ENCODE measurements at regions not wholly inside any gene's neighbourhood (a gene's known extent, or its start where the extent isn't known, plus 50 kb on each side); places are given as distances from the start of the nearest gene placed in this dataset.
"Not testable (repeated sequence)": the region's sequence is repeated elsewhere in the genome, so short reads cannot be mapped to it uniquely, and the experiment has no call there.

DNA sequence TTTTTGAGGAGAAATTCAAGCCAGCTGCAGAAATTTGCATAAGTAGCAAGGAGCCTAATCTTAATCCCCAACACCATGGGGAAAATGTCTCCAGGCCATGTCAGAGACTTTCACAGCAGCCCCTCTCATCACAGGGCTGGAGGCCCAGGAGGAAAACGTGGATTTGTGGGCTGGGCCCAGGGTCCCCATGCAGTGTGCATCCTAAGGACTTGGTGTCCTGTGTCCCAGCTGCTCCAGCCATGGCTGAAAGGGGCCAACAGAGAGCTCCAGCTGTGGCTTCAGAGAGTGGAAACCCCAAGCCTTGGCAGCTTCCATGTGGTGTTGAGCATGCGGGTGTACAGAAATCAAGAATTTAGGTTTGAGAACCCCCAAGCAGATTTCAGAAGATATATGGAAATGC, 1662.2 kb upstream of the CELF4 start:
- not testable (repeated sequence) for DNase-seq (ENCODE audit: low read depth in 3 of 3, low spot score in 1 of 3)

DNA sequence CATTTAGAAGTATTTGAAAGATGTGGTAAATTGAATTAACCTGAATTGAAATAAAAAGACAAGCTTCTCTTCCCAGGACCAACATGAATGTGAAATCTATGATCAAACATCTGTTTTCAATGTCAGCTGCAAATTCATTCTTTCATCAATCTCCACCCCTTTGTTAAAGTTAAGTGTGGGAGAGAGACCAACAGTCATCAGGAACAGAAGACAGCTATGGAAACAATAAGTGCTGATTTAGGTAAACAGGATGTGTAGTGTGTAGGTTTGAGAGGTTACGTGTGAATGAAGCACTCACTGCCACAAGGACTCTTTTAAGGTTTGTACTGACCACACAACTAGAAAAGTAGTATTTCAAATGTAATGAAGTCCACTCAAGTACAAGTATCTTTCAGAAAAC, 1659.8 kb upstream of the CELF4 start:
- DNase-seq (ENCODE audit: low read depth in 3 of 3, low spot score in 1 of 3): no peak

DNA sequence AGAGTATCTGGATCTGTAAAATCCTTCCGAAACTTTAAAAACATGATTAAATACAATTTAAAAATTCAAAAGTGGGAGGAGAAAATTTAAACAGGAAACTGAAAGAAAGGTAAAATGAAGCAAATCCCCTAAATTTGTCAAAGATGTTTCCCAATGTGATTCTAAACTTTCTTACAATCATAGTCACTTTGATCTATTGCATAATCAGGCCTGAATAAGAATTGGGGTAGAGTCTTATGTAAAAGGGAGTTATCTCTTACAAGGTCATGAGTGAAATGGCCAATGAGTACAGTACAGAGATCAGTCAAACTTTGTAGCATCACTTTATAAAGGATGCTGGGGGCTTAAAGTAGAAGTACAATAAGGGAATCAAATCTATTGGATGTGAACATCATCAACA, 1657.7 kb upstream of the CELF4 start:
- no peak for DNase-seq (ENCODE audit: low read depth in 3 of 3, low spot score in 1 of 3)

DNA sequence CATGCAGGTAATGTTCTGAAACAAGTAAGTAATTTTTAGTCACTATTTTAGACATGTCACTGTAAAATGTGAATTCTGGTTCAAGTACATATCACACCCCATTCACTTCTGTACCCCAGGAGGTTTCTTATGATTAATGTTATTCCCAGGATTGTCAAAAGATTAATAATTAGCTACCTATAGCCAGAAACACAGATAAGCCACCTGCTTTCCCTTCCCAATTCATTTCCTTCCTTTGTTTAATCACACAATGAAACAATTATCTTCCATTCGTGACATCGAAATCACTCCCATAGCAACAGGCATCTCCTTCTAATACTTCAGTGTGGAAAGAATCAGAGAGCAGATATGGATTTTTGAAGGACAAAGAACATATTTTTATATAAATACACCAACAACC, 1650.3 kb upstream of the CELF4 start:
- no peak for DNase-seq (ENCODE audit: low read depth in 3 of 3, low spot score in 1 of 3)

DNA sequence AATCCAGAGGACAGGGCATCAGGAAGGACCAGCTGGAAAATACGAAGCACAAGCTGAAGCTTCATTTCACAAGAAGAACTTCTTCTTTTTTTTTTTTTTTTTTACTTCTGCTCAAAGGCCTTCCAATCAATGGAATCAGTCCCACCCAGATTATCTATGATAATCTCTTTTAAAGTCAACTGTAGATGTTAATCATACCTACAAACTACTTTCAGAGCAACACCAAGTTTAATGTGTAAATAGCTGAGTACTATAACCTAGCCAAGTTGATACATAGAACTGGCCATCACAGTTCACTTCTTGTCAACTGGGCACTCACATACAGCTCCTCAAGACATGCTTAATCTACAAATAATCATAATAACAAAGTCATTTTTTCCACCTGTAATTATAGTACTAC, 1645.9 kb upstream of the CELF4 start:
- DNase-seq (ENCODE audit: low read depth in 3 of 3, low spot score in 1 of 3): no peak

DNA sequence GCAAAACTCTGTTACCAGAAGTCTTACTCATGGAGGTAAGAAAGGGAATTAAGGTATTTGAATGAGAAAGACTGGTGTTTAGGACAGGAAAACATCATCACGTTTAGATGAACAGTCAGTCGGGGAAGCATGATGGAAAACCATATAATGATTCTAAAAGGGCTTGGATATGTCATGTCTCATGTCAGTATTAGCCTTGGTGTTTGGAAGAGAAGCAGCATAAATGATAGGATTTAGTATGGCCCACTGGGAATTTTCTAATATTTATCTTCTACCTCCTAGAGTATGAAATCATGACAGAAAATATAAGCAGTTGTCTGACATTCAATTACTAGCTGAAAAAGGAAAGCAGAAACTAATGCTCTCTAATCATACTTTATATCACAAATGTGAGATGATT, 1643.6 kb upstream of the CELF4 start:
- DNase-seq (ENCODE audit: low read depth in 3 of 3, low spot score in 1 of 3): no peak

DNA sequence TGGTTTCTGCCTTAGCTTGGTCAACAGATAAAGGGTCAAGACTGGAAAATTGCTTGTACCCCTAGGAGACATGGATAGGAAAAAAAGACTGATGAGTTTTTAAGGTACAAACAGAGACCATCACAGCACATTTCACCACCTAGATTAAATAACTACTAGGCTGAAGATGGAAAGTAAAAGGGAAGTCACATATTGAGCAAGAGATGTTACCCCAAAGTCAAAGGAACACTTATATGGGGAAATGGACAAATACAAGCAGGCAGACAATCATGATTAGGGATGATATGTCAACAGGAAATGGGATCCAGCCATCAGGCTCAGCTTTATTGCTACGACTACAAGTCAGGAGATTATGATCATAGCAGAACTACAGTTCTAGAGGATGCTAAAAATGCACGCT, 1643.1 kb upstream of the CELF4 start:
- DNase-seq (ENCODE audit: low read depth in 3 of 3, low spot score in 1 of 3): no peak

DNA sequence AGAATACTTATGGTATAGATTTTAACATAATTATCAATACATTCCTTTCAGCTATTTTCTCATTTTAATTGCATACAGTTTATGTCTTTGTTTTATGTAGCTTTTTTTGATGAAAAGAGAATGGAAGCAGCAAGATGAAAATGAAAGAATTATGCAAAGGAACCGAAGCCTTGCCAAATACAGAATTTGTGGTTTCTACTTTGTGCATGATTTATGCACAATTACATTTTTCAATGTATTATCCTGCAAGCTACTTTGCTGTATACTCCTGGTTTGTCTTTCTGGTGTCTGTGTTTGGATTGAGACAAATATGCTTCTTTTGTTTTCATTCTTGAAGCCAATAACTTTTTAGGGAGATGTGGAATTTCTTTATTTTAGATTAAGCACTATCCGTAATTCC, 1642.6 kb upstream of the CELF4 start:
- DNase-seq (ENCODE audit: low read depth in 3 of 3, low spot score in 1 of 3): no peak

DNA sequence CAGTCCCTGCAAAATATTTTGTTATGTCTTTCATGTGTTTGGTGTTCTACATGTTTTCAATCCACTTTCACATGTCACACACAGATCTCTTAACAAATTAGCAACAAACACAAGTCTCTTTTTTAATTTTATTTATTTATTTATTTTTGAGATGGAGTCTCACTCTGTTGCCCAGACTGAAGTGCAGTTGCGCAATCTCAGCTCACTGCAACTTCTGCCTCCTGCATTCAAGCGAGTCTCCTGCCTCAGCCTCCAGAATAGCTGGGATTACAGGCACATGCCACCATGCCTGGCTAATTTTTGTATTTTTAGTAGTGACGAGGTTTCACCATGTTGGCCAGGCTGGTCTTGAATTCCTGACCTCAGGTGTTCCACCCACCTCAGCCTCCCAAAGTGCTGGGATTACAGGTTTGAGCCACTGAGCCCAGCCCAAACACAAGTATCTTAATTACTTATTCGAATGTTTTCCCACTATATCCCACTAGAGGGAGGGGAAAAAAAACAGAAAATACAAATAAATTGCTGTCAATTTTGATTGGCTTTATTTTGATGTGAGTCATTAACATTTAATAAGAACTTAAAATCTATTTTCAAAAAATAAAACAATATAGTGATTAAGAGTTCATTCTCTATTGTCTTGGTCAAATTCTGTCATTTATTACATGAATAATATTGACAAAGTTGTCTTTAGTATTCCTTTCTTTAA, 1641.0 kb upstream of the CELF4 start:
- not testable (repeated sequence) for DNase-seq (ENCODE audit: low read depth in 3 of 3, low spot score in 1 of 3)

DNA sequence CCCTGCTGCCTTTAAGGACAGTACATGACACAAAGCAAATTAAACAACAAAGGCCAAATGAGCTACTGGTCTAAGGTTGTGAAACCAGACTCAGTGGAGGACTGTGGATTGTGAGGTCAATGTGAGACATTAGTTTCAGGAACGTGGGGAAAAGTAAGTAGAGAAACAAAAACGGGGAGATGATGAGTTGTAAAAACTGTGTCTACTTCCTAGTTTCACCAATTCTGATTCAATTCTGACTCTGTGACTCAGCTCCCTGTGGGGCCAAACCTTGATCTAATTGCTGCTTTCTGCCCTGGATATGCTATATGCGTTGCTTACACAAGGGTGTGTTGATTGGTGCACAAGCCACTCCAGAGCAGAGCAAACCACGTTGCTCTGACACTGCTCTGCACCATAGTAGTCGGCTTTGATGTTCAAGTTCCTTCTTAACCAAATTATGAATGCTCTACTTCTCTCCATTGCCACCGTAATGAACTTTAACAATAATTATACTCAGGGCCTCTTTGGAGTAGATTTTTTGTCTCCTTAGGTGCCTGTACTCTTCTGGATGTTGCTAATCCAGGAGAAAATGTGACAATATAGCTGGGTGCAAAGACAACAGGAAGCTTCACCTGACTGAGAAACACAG, 1640.1 kb upstream of the CELF4 start:
- no peak for DNase-seq (ENCODE audit: low read depth in 3 of 3, low spot score in 1 of 3)

DNA sequence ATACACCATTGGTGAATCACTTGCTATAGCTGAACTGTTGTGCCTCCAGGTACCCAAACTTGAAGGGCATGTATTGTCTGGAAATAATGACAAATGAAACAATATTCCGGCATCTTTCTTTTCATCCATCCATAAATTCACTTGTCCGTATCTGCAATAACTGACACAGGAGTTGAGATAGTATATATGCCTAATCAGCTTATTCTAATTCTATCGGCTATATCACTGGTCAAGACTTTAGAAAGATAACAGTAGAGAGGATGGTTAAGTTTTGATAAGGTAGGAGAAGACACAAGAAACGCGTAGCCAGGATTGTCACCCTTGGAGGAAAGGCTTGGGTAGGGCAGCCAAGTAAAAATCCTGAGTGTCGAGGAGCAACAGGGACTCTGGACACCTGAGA, 1634.6 kb upstream of the CELF4 start:
- DNase-seq (ENCODE audit: low read depth in 3 of 3, low spot score in 1 of 3): no peak

DNA sequence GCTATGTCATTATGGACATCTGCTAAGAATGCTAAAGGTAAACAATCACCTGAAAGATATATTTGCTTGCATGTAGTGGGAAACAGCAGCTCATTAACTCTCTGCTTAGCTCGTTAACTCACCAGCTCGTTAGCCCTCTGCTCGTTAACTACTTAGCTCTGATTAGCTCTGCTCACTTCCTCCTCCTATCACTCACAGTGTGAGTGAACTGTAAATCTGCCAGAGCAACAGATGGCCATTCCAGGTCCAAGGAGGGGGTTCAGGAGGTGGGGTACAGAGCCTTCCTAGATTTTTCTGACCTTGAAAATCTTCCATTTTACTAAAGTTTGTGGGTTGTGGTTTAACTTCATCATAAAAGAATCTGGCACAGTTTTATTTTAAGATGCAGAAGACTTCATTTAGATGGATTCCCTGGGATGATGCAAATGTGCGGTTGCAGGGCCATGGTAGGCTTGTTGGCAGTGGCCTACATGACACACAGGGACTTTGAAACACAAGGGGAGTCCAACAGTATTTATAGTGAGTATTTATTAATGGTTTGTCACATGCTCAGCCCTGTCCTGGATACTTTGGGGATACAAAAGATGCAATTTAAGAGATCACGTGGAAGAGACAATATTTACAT, 1633.7 kb upstream of the CELF4 start:
- no peak for DNase-seq (ENCODE audit: low read depth in 3 of 3, low spot score in 1 of 3)

DNA sequence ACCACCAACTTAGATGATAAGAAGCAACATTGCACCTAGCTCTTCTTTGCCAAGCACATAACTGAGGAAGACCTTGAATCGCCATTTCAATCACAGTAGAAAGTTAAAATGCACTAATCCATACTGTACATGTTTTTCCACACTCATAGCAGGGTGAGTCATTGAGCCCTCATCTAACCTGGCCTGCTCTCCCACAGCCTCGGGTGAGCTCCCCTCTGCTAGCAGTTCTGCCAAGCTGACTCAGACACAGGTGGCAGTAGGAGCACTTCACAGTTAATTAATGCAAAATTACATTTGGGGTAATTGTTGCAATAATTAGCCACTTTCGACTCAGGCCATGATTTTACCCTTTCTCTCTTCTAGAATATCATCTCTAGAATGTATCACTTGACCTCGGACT, 1632.8 kb upstream of the CELF4 start:
- DNase-seq (ENCODE audit: low read depth in 3 of 3, low spot score in 1 of 3): no peak

DNA sequence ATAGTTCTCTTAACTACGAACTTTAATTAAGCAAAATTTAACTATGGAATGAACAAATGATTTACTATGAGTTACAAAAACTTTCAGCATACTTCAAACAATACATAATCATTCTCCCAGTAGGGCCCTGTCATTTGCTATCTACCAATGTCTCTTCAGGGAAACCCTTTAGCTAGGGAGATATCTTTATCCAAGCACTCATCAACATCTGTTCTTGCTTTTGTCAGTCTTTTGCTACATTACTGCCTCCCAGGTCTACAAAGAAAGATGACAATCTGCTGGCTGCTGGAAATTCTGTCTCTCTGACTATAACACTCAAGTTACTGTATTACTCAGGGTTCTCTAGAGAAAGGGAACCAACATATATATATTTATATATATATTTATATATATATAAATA, 1626.3 kb upstream of the CELF4 start:
- DNase-seq (ENCODE audit: low read depth in 3 of 3, low spot score in 1 of 3): no peak

DNA sequence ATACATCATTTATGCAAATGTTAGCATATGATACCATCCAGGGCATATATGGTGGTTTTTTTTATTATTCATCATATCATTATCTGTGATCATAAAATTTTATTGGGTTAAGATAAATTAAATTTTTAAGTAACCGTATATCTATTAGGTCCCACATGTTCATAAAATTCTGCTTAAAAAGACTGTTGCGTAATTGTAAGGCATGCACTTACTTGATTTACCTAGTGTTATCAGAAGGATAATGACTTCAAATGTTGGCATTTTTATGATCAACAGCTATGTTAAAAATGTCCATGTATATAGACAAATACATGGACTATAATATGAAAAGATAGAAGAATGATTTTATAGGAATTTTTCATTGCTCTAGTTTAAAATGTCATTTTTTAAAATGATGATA, 1625.5 kb upstream of the CELF4 start:
- no peak for DNase-seq (ENCODE audit: low read depth in 3 of 3, low spot score in 1 of 3)

DNA sequence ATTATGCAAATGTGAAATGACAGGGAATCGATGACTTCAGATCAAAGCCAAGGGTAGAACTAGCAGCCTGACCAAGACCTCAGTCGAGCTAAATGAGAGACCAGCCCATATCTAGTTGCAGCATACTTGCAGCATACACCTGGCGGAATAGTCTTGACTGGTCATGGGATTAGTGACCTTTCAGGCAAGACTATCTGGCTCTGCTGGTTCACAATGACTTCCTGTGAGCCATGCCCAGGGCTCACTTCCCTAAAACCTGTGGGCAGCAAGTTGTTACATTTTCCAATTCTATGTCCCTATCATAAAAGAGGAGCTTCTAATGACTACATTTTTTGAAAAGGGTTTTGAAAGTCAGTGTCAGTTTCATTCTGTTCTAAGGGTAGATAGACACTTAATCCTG, 1624.9 kb upstream of the CELF4 start:
- no peak for DNase-seq (ENCODE audit: low read depth in 3 of 3, low spot score in 1 of 3)

DNA sequence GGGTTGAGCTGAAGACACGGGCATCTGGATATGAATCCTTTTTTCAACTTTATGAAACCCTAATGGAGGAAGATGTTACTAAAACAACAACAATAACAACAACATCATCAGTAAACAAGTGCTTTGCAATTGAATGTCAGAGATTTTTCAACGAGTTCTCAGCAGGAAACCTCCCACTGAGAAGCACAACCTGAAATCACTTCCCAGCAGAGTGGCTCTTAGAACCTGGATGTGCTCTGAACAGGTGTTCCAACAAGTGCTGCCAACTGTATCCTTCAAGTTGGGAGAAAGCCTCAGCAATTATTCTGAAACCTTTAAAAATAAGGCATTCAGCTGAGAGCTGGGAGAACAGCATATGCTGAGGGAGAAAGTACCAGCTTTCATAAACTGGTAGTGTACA, 1622.7 kb upstream of the CELF4 start:
- no peak for DNase-seq (ENCODE audit: low read depth in 3 of 3, low spot score in 1 of 3)

DNA sequence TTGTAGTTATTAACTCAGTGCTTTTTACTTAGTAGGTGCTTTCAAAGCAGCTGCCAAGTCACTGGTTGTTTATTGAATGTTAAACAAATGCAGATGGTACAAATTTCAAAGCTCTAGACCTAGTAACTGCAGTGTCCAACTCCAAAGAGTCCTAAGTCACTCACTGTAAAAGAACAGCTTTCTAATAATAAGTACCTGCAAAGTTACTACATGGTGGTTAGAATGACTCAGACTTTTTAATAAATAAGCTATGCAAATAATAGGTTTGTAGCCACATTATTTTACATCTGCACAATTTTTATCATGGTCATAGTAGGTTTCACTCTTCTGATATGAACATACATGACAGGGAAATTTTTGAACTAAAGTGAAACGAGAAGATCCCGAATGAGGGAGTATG, 1620.4 kb upstream of the CELF4 start:
- DNase-seq (ENCODE audit: low read depth in 3 of 3, low spot score in 1 of 3): no peak

DNA sequence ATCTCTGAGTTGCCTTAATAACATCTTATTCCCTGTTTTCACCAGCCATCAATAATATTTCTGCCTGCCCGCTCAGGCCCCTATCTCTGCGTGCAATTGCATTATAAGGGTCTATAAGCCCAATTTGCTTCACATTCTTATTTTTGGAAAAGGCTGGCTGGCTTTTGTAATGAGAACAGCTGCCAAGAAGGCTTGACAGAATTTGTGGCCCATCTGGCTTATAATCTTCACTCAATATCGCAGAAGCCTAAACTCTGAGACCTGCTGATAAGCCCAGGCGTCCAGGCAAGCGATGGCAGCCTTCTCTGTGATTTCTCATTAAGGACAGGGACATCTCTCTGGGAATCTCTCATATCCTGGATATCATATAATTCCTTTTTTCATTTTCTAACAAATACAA, 1618.6 kb upstream of the CELF4 start:
- no peak for DNase-seq (ENCODE audit: low read depth in 3 of 3, low spot score in 1 of 3)

DNA sequence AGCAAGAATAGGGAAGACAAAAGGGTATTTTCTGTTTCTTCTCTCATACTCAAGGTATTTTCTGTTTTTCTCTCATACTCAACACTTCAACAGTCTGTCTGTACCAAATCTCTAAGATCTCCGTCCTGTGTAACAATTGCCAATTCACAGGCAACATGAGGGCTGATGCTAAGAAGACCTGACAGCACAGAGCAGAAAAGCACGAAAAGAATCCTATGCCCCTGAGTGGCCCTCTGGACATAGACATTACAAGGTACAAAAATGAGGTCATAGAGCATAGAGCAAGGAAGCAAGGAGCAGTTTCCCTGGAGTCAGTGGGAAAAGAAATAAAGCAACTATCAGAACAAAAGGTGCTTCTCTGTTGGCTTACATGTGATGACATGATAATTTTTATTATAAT, 1612.6 kb upstream of the CELF4 start:
- DNase-seq (ENCODE audit: low read depth in 3 of 3, low spot score in 1 of 3): no peak

DNA sequence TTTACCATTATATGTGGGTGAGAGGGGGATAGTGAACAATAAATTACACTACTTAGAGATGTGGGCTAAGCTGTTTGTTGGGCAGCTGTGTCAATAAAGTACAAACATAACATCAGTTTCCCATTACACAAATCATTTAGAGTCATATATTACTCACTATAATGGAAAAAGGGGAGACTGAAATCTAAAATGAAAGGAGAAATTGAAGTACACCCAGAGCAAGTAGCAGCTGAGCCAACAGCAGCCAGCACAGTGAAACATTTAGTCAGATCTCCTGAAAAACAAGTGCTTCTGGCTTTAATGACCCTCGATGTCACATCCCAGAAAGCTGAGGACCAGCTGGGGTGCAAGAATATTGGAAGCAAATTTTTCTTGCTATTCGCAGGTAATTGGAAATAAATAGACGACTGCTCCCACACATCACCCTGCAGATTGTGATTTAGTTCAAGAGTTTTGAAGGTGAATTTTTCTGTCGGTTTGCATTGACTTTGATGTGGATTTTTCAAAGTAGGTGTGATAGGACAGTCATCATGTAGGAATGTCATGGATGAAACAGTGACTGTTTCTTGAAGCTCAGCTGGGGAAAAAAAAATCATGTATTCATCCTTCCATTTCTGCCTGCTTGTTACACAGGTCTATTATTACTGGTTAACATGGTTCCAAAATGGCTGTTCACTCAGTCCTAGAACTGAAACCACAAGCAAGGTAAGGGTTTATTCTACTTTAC, 1607.3 kb upstream of the CELF4 start:
- DNase-seq (ENCODE audit: low read depth in 3 of 3, low spot score in 1 of 3): no peak

DNA sequence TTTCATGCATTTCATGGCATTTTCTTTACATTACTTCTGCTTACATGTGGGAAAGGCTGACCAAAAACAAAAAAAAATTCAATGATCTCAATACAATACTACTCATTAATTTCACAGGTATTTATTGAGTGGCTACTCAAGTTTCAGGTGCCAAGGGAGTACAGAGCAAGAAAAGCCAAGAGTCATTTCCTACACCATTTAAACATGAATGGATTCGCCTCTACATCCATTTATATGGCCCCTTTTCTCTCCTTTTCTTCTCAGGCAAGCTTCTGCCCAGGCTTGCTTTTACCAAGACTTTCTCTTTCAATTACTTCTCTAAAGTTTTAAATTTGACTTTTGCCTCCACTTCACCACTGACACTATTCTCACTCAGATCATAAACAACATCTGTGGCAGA, 1603.1 kb upstream of the CELF4 start:
- no peak for DNase-seq (ENCODE audit: low read depth in 3 of 3, low spot score in 1 of 3)
